HG03354 (cell line): ENCODE measurements at regions not wholly inside any gene's neighbourhood (a gene's known extent, or its start where the extent isn't known, plus 50 kb on each side); places are given as distances from the start of the nearest gene placed in this dataset.
"Not testable (repeated sequence)": the region's sequence is repeated elsewhere in the genome, so short reads cannot be mapped to it uniquely, and the experiment has no call there.

Experiments
- ATAC-seq: cut with Tn5 transposase; IDR thresholded peaks from one replicate; pipeline ENCODE4 v1.9.1; 2021; ENCODE audit warnings: mild to moderate bottlenecking; ENCODE audit not compliant: unreplicated experiment, poor library complexity, severe bottlenecking

DNA sequence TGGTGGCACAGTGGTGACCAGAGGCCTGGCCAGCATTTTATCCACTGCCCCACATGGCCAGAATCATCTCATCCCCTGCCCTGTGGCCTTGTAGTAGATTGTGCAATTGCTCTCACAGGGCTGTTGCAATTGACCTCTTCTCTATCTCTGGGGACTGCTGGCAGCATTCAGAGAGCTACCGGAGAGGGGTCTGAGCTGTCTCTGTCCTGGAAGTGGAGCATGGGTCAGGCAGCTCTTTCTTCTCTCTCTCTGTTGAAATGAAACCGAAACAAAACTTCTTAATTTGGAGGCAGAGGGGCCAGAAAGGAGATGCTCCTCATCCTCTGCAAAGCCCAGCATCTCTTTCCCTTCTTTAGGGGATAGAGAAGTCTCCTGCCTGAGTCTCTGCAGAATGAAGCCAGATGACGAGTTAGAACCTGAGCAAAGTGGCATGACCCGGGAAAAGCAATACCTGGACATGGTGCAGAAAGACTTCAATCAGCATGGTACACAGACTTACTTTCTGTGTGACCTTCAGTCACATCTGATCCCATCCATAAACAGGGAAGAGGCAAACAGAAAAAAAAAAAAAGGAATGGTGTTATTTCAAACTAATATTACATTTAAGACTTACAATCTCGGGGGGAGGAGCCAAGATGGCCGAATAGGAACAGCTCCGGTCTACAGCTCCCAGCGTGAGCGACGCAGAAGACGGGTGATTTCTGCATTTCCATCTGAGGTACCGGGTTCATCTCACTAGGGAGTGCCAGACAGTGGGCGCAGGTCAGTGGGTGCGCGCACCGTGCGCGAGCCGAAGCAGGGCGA, 144.5 kb upstream of the BCL6 start:
- ATAC-seq = no peak

- not testable (repeated sequence) for ATAC-seq
Observed at GRCh38 chr3:187890405-187890752, 145.1 kb upstream of the BCL6 start.

GRCh38 chr3:187896646-187897045, 151.4 kb upstream of the BCL6 start:
- no peak for ATAC-seq

DNA sequence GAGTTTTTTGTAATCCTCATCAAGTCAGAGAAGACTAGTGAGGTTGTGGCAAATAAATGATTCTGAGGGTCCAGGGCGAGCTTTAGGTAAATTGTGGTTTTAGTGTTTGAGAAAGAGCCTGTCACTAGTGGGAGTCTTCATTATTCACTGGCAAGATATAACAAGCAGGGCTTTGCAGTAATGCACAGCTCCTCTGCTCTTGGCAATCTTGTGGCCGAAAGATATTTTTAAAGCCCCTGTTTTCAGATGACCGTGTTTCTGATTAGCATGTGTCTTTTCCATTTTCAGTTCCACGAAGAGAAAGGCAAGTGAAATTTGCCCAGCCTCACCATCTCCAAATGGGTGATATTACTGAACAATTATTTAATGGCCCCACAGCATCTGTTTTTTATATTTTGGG, 154.0 kb upstream of the BCL6 start:
- ATAC-seq = no peak

- peak; percentile 67 for ATAC-seq
Observed at GRCh38 chr3:187900993-187901755, 155.9 kb upstream of the BCL6 start.

- peak; percentile 83 for ATAC-seq
Observed at GRCh38 chr3:187902041-187902471, 156.8 kb upstream of the BCL6 start.

DNA sequence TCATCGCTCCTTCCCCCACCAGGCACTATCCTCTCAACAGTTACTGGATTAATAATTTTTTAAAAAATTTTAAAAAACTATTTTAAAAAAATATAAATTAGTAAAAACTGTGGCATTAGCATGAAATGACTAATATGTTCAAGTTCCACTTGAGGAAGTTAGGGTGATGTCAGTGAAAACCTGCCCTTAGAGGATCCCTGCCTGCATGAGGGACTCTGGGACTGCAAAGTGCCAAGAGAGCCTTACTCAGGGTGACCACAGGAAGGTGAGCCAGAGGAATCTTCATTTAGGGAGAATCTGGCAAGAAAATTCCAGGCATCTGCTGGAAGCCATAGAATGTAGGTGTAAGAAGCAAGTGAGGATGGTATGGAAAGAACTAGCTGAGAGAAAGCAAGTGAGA, 157.7 kb upstream of the BCL6 start:
- no peak for ATAC-seq

- no peak for ATAC-seq
Observed at GRCh38 chr3:187903697-187904096, 158.4 kb upstream of the BCL6 start.

DNA sequence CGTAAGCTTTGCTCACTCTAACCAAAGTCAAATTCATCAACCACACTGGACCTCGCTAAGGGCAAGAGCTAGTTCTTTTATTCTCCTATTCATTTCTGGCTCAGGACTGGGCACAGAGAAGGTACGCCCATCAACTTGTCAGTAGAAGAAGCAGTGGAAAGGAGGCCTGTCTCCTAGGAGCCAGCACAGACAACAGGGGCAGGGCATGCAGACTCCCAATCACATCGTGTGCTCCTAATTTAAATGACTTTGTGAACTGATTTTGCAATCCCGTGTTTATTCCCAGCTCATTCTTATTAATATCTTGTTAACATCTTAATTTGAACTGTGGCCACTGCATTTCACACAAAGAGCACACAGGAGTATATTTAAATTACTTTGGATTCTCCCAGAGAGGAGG, 161.1 kb upstream of the BCL6 start:
- ATAC-seq = no peak

GRCh38 chr3:187906920-187907319, 161.7 kb upstream of the BCL6 start:
- ATAC-seq = no peak

- ATAC-seq = no peak
Observed at GRCh38 chr3:187909866-187910265, 164.6 kb upstream of the BCL6 start.

DNA sequence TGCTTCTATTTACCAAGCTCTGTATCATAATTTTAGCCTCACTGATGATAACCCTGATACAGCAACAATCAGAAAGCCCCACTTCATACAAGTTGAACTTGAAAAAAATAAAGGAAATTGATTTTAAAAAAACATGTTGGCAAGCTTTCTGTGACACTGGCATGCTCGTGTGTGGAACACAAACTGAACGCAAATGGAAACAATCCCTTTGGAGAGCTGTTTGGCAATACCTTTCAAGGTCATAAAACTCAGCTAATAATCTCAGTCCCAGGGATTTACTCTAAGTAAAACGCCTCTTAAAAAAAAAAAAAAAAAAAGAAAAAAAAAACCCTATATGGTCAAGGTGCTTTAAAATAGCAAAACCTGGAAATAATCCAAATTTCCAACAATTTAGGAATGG, 166.7 kb upstream of the BCL6 start:
- no peak for ATAC-seq

GRCh38 chr3:187913617-187914033, 168.4 kb upstream of the BCL6 start:
- ATAC-seq = no peak

DNA sequence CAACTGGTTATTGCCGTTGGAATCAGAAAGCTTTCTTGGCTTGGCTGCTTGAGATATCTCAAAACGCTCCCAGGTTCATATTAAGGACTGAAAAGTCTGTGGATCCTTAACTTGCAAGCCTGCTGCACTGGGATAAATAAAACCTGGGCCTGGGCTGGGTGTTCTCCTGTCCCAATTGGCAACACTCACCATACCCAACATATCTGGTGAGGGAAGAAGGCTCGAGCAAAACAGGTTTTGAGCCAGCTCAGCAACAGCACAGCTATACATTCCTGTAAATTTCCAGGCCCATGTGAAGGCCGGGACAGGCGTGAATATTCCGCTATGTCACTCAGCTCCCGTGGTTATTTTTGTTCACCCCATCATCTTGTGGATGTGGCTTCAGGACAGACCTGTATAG, 169.0 kb upstream of the BCL6 start:
- ATAC-seq = no peak

DNA sequence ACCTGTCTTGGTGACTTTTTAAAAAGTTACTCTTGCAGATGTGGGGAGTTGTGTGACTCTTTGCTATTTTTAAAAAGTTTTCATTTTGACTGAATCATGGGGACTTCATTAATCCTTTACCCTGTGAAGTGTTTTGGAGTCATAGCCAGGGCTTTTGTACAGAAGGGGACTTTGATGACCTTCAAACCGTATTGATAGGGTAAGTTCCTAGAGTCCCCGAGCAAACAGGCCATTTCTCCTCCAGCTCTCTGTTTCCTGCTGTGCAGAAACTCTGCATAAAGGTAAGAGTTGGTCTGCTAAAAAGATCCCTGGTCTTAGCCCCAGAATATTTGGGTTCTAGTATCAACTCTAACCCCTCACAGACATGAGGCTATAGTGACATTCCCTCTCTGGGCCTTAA, 170.8 kb upstream of the BCL6 start:
- ATAC-seq = no peak

GRCh38 chr3:187918081-187918644, 172.9 kb upstream of the BCL6 start:
- no peak for ATAC-seq

DNA sequence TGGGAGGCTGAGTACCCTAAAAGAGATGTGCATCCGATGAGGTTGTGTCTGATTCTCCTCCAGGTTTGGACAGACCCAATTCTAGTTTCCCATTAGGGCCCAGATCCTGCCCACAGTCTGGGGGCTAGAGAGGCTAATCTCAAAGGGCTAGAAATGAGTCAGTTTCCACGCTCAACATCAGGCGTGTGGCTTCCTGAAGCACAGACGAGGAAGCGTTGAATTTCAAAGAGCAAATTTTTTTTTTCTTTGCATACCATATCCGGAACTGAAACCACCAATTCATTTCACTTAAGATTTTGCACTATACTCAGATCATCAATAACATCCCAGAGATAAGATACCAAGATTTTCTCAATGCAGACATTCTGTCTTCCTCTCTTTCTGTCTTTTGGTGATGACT, 173.8 kb upstream of the BCL6 start:
- peak; percentile 95 for ATAC-seq

- ATAC-seq = peak; percentile 43
Observed at GRCh38 chr3:187919544-187919943, 174.3 kb upstream of the BCL6 start.

DNA sequence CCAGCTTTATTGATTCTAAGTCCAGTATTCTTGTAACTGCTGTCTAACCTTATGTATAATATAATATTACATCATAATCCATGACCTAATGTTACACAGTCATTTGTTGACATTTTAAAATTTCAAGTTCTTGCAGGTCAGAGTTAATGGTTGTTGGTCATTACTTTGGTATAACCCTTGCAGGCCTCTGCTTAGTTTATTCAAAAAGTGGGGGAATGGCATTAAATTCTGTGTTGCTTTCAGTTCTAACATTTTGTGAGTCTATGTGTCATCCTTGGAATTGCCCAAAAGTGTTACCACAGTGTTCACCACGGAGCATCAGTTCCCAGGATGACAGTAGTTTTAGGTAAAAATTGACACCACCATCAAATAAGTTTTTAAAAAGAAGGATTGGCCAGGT, 174.8 kb upstream of the BCL6 start:
- ATAC-seq = no peak

DNA sequence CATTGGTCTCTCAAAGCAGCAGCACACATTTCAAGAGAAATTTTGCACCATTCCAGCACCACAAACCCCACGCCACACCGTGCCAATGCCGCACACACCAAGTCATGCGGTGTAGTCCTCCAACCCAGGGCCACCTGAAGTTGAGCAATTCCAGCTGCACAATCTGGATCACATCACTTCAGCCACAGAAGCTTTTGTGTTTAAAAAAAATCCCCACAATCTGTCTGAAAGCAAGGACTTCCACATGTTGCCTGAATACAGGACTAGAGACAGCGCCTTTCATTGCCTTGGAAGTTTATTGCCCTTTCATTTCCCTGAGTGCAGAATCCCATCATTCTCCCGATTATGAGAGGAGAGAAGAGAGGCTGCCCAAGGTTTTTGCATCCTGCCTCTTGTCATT, 175.6 kb upstream of the BCL6 start:
- ATAC-seq = no peak
